K562 (cell line): ENCODE measurements at regions not wholly inside any gene's neighbourhood (a gene's known extent, or its start where the extent isn't known, plus 50 kb on each side); places are given as distances from the start of the nearest gene placed in this dataset.
"Not testable (repeated sequence)": the region's sequence is repeated elsewhere in the genome, so short reads cannot be mapped to it uniquely, and the experiment has no call there.

Experiments
- BRCA1 ChIP-seq, 2 experiments: fragments of 450-650 bp in 1 of 2; sonication (generic) in 1 of 2; formaldehyde crosslinking in 1 of 2; IDR thresholded peaks; 2 replicates each; pipeline versions ENCODE4 v1.5.0 to v1.6.1; 2017 to 2020; ENCODE audit warnings: mild to moderate bottlenecking in 1 of 2, missing genetic modification reagents in 1 of 2
- GTF2E2 ChIP-seq: fragments of 200-800 bp; sonication (Bioruptor generic); IDR thresholded peaks from 2 replicates; pipeline ENCODE4 v1.6.1; 2016; ENCODE audit warnings: missing genetic modification characterization, missing compliant biosample characterization
- HDAC6 ChIP-seq: IDR thresholded peaks from 2 replicates; pipeline ENCODE4 v1.6.1; 2012; ENCODE audit warnings: low read depth, mild to moderate bottlenecking, control low read depth, inconsistent platforms, low read length, moderate library complexity
- JUNB ChIP-seq: fragments of 450-650 bp; formaldehyde crosslinking; conservative IDR thresholded peaks from 2 replicates; pipeline ENCODE4 v1.4.0; 2020; ENCODE audit warnings: mild to moderate bottlenecking
- NFIC ChIP-seq: fragments of 450-650 bp; IDR thresholded peaks from 2 replicates; pipeline ENCODE4 v1.6.1; 2017; ENCODE audit warnings: mild to moderate bottlenecking, inconsistent platforms
- STAT5A ChIP-seq: IDR thresholded peaks from 2 replicates; pipeline ENCODE4 v1.6.1; 2012; ENCODE audit warnings: low read length, inconsistent platforms, borderline replicate concordance
- ZFP36 ChIP-seq: fragments of 150-350 bp; IDR thresholded peaks from 2 replicates; pipeline ENCODE4 v1.6.1; 2018; ENCODE audit warnings: low read length, low read depth; ENCODE audit not compliant: partially characterized antibody
- ZNF232 ChIP-seq: sonication (generic); formaldehyde crosslinking; IDR thresholded peaks from 2 replicates; pipeline ENCODE4 v1.8.0; 2022; ENCODE audit warnings: mild to moderate bottlenecking, missing genetic modification reagents
- TF ChIP-seq, protein P1 (sequence below), 3 experiments: IDR thresholded peaks in 2 of 3; conservative IDR thresholded peaks in 1 of 3; 2 replicates each; pipeline ENCODE4 v1.5.1; 2011 to 2012; ENCODE audit warnings: low read length in 3 of 3, mild to moderate bottlenecking in 3 of 3, control low read depth in 2 of 3, improper control_type of control experiment in 1 of 3, inconsistent platforms in 1 of 3, low read depth in 1 of 3, mixed read lengths in 1 of 3, moderate library complexity in 1 of 3; ENCODE audit not compliant: insufficient read depth in 2 of 3
- TF ChIP-seq, protein P2 (sequence below): fragments of 450-650 bp; formaldehyde crosslinking; IDR thresholded peaks from 2 replicates; pipeline ENCODE4 v1.4.0; 2022; ENCODE audit warnings: missing genetic modification characterization

DNA sequence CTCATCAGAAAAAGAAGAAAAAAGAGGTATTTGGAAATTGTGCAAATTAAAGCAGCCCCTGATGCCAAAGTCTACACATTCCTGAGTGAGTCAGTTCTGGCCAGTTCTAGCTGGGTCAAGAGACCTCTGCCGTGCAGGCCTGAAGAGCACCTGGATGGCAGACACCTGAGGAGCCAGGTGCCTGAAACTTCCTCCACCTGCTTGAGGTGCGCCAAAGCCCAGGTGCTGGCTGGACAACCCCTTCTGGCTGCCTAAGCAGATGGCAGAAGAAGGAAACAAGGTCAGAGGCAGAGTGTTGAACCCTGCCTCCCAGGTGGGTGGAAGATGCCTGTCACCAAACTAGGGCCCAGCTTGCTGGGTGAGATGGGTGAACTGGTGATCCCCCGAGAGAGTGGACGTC is 215.8 kb downstream of the GOLGA6L6 start:
- TF ChIP-seq, protein P1, sequence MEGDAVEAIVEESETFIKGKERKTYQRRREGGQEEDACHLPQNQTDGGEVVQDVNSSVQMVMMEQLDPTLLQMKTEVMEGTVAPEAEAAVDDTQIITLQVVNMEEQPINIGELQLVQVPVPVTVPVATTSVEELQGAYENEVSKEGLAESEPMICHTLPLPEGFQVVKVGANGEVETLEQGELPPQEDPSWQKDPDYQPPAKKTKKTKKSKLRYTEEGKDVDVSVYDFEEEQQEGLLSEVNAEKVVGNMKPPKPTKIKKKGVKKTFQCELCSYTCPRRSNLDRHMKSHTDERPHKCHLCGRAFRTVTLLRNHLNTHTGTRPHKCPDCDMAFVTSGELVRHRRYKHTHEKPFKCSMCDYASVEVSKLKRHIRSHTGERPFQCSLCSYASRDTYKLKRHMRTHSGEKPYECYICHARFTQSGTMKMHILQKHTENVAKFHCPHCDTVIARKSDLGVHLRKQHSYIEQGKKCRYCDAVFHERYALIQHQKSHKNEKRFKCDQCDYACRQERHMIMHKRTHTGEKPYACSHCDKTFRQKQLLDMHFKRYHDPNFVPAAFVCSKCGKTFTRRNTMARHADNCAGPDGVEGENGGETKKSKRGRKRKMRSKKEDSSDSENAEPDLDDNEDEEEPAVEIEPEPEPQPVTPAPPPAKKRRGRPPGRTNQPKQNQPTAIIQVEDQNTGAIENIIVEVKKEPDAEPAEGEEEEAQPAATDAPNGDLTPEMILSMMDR (IDR thresholded peaks at IDR 0.05 in 2 of 3, conservative IDR thresholded peaks at IDR 0.05 in 1 of 3; ENCODE audit: insufficient read depth in 2 of 3, low read depth in 1 of 3, low read length in 3 of 3) = not testable (repeated sequence)
- TF ChIP-seq STAT5A; NFIC; HDAC6; GTF2E2 (tag); BRCA1 (IDR thresholded peaks at IDR 0.05); BRCA1 (CRISPR knock-in tag; IDR thresholded peaks at IDR 0.05); ZFP36; JUNB (CRISPR knock-in tag); ZNF232: not testable (repeated sequence)
- TF ChIP-seq, protein P2, sequence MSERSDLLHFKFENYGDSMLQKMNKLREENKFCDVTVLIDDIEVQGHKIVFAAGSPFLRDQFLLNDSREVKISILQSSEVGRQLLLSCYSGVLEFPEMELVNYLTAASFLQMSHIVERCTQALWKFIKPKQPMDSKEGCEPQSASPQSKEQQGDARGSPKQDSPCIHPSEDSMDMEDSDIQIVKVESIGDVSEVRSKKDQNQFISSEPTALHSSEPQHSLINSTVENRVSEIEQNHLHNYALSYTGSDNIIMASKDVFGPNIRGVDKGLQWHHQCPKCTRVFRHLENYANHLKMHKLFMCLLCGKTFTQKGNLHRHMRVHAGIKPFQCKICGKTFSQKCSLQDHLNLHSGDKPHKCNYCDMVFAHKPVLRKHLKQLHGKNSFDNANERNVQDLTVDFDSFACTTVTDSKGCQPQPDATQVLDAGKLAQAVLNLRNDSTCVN = not testable (repeated sequence)
